Retinal pigment epithelial cell (primary cell): ENCODE measurements at regions not wholly inside any gene's neighbourhood (a gene's known extent, or its start where the extent isn't known, plus 50 kb on each side); places are given as distances from the start of the nearest gene placed in this dataset.
"Not testable (repeated sequence)": the region's sequence is repeated elsewhere in the genome, so short reads cannot be mapped to it uniquely, and the experiment has no call there.

Experiments
- DNase-seq: peaks from one replicate; pipeline ENCODE4 v3.0.0-alpha.2; 2010; ENCODE audit warnings: low read depth
- H3K4me3 ChIP-seq: 2 replicates; pipeline ENCODE4 v1.5.1; 2011; ENCODE audit warnings: mild to moderate bottlenecking, low read length, control low read depth, moderate library complexity
- TF ChIP-seq, protein P1 (sequence below): conservative IDR thresholded peaks from 2 replicates; pipeline ENCODE4 v1.5.1; 2011; ENCODE audit warnings: low read depth, low read length, control low read depth, inconsistent platforms

DNA sequence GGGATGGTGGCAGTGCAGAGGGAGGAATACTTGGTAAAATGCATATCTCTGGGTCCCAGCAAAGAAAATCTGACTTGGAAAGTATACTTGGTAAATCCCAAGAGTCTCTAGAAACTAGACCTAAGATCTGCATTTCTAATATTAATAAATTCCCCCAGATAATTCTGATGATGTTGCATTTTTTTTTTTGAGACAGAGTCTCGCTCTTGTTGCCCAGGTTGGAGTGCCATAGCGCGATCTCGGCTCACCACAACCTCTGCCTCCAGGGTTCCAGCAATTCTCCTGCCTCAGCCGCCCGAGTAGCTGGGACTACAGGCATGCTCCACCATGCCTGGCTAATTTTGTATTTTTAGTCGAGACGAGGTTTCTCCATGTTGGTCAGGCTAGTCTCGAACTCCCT lies 97.9 kb upstream of the ANK3 start:
- TF ChIP-seq, protein P1, sequence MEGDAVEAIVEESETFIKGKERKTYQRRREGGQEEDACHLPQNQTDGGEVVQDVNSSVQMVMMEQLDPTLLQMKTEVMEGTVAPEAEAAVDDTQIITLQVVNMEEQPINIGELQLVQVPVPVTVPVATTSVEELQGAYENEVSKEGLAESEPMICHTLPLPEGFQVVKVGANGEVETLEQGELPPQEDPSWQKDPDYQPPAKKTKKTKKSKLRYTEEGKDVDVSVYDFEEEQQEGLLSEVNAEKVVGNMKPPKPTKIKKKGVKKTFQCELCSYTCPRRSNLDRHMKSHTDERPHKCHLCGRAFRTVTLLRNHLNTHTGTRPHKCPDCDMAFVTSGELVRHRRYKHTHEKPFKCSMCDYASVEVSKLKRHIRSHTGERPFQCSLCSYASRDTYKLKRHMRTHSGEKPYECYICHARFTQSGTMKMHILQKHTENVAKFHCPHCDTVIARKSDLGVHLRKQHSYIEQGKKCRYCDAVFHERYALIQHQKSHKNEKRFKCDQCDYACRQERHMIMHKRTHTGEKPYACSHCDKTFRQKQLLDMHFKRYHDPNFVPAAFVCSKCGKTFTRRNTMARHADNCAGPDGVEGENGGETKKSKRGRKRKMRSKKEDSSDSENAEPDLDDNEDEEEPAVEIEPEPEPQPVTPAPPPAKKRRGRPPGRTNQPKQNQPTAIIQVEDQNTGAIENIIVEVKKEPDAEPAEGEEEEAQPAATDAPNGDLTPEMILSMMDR, result no peak
- no peak for DNase-seq

DNA sequence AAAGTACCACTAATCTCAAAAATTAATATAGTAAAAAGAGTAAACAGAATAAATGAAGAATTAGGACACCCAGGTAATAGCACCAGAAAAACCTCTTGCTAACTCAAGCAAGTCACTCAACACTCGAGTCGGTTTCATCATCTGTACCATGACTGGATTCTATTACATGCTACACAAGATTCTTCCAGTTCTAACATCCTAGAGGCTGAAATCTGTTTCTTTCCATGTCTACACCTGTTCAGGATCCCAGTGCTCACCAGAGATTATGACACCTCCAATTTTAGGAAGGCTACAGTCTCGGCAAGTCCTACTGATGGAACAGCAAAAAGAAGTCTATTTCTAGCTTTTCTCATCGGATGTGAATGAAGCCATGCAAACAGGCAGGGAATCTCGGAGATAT lies 95.3 kb upstream of the ANK3 start:
- H3K4me3 ChIP-seq, result no peak overlapping the region
- DNase-seq, result no peak
- TF ChIP-seq, protein P1, result no peak

More for the DNA sequence above, 97.9 kb upstream of the ANK3 start:
- H3K4me3 ChIP-seq, result no peak overlapping the region

- TF ChIP-seq, protein P1, result no peak
- DNase-seq, result peak; percentile 90
- H3K4me3 ChIP-seq, result no peak overlapping the region
These were observed 91.3 kb upstream of the ANK3 start for GRCh38 chr10:60480865-60481563.

- peak; percentile 92 for DNase-seq
- no peak overlapping the region for H3K4me3 ChIP-seq
- TF ChIP-seq, protein P1, result no peak
These were observed 89.8 kb upstream of the ANK3 start for GRCh38 chr10:60479305-60480020.

- DNase-seq, result no peak
- TF ChIP-seq, protein P1, result no peak
These were observed 86.8 kb upstream of the ANK3 start for GRCh38 chr10:60476451-60476850.

GRCh38 chr10:60473557-60473956 lies 83.9 kb upstream of the ANK3 start:
- no peak for DNase-seq
- no peak overlapping the region for H3K4me3 ChIP-seq
- TF ChIP-seq, protein P1, result no peak

More at GRCh38 chr10:60476451-60476850, 86.8 kb upstream of the ANK3 start:
- no peak overlapping the region for H3K4me3 ChIP-seq

DNA sequence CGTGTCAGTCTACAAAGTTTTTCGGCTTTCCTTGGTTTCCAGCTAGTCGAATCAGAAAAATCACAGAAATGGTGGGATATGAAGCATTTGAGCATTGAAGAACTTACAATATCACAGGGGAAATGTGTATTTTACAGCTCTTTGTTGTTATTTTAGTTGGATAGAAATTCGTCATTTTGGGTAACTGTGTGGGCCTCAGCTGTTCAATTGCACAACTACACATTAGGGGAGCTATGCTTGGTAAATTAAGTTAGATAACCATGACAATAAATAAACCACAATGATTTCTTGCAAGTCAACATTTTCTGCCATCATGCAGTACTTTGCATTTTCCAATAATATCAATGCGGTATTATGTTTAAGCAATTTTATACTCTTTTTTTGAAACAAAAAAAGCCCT lies 80.4 kb upstream of the ANK3 start:
- H3K4me3 ChIP-seq, result no peak overlapping the region
- TF ChIP-seq, protein P1, result no peak
- no peak for DNase-seq

DNA sequence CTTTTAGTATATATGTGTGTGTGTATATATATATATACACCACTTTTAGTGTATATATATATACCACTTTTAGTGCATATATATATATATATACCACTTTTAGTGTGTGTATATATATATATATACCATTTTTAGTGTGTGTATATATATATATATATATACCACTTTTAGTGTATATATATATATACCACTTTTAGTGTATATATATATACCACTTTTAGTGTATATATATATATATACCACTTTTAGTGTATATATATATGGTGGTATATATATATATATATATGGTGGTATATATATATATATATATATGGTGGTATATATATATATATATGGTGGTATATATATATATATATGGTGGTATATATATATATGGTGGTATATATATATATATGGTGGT lies 79.5 kb upstream of the ANK3 start:
- H3K4me3 ChIP-seq, DNase-seq: not testable (repeated sequence)
